ENCODE measurements at regions not wholly inside any gene's neighbourhood (a gene's known extent, or its start where the extent isn't known, plus 50 kb on each side); places are given as distances from the start of the nearest gene placed in this dataset.

- POLR2A ChIA-PET (ENCODE audit: low non-redundant PET): no interaction called here
Measured at GRCh38 chr13:91036886-91037285, 310.6 kb upstream of the MIR17HG start.

DNA sequence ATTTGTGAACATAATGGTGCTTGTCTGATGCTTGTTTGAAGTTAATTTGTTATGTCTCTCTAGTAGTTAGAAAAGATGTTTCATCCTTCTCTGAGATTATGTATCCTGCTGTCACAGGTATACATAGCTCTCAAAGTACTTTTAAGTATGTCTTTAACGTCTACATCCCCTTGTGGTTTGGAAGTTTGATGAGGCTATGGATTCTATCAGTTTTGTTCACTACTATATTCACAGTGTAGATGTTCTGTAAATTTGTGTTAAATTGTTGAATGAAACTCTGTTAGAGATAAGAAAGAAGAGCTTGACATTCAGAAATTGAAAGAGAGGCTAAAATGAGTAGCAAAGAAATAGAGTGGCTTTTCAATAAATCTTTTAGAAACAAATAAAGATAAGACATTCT lies 304.6 kb upstream of the MIR17HG start:
- no peak for TF ChIP-seq CTCF (conservative IDR thresholded peaks at IDR 0.05; ENCODE audit: low read depth, low read length)
- no peak for TF ChIP-seq EZH2 (IDR thresholded peaks at IDR 0.05; ENCODE audit: borderline replicate concordance, low read depth, low read length, poor library complexity, severe bottlenecking)
- no peak for DNase-seq (ENCODE audit: low spot score)
- no peaks in the 10 kb centered on the region for H3K27me3 ChIP-seq (replicated peaks; ENCODE audit: insufficient read depth, low read depth, low read length, poor library complexity)
- no TSS peak for BruUV-seq (replicated peaks)
- ChIA-PET CTCF (no interaction called here), POLR2A (ENCODE audit: low non-redundant PET) (no interaction called here)
- no peaks in the 10 kb centered on the region for H3K36me3 ChIP-seq (ENCODE audit: insufficient read depth, low read length, poor library complexity, severe bottlenecking)
- H3K9me3 ChIP-seq (ENCODE audit: low read depth, low read length, poor library complexity, severe bottlenecking): no peaks in the 10 kb centered on the region
- H3K4me3 ChIP-seq (ENCODE audit: low read depth, low read length, poor library complexity, severe bottlenecking): no peak overlapping the region
- intact Hi-C loops (cut with micrococcal nuclease; ENCODE audit: unreplicated experiment): no loop called here
- H3K27ac ChIP-seq (ENCODE audit: low read depth, low read length, poor library complexity, severe bottlenecking): no peak overlapping the region
- H3K4me1 ChIP-seq (ENCODE audit: insufficient read depth, low read length, poor library complexity, severe bottlenecking): no peaks in the 10 kb centered on the region

More at GRCh38 chr13:91036886-91037285, 310.6 kb upstream of the MIR17HG start:
- TF ChIP-seq CTCF (conservative IDR thresholded peaks at IDR 0.05; ENCODE audit: low read depth, low read length): no peak
- no peak for TF ChIP-seq EZH2 (IDR thresholded peaks at IDR 0.05; ENCODE audit: borderline replicate concordance, low read depth, low read length, poor library complexity, severe bottlenecking)
- Histone ChIP-seq H3K4me1 (ENCODE audit: insufficient read depth, low read length, poor library complexity, severe bottlenecking) (no peaks in the 10 kb centered on the region), H3K9me3 (ENCODE audit: low read depth, low read length, poor library complexity, severe bottlenecking) (no peaks in the 10 kb centered on the region), H3K27ac (ENCODE audit: low read depth, low read length, poor library complexity, severe bottlenecking) (no peak overlapping the region), H3K36me3 (ENCODE audit: insufficient read depth, low read length, poor library complexity, severe bottlenecking) (no peaks in the 10 kb centered on the region), H3K4me3 (ENCODE audit: low read depth, low read length, poor library complexity, severe bottlenecking) (no peak overlapping the region), H3K27me3 (replicated peaks; ENCODE audit: insufficient read depth, low read depth, low read length, poor library complexity) (no peaks in the 10 kb centered on the region)
- DNase-seq (ENCODE audit: low spot score): no peak
- no TSS peak for BruUV-seq (replicated peaks)
- CTCF ChIA-PET: no interaction called here
- intact Hi-C loops (cut with micrococcal nuclease; ENCODE audit: unreplicated experiment): no loop called here

DNA sequence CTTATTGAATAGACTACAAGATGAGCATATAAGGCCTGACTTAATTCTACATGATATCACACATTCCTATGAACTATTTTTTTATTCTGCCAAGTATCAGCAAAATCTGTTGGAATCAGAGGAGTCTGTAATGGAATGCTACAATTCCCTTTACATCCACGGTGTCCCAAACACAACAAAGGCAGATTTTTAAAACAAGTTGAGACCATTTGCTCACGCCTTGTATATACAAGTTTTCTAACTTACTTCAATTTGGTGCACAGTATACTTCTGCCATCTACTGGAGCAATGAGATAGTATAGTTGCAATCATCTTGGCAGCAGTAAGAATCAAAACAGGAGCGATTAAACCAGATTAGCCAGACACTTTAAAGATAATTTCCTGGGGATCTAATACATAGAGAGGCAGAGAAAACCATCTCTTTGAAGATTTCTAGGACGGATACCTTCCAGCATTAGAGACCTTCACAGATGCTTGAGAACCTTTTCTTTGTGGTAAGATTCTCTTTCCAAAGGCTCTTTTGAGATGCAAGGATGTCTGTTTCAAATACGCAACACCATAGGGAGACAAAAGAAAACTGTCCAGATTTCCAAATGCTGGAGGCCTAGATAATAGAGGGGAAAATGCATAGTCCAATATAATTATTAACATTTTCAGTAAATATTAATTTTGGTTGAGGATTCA lies 302.0 kb upstream of the MIR17HG start:
- ChIA-PET CTCF (no interaction called here), POLR2A (ENCODE audit: low non-redundant PET) (no interaction called here)
- no TSS peak for BruUV-seq (replicated peaks)
- H3K4me1 ChIP-seq (ENCODE audit: insufficient read depth, low read length, poor library complexity, severe bottlenecking): no peaks in the 10 kb centered on the region
- intact Hi-C loops (cut with micrococcal nuclease; ENCODE audit: unreplicated experiment): no loop called here
- DNase-seq (ENCODE audit: low spot score): peak; percentile 29
- H3K27ac ChIP-seq (ENCODE audit: low read depth, low read length, poor library complexity, severe bottlenecking): no peak overlapping the region
- TF ChIP-seq CTCF (conservative IDR thresholded peaks at IDR 0.05; ENCODE audit: low read depth, low read length) (peak; percentile 55), EZH2 (IDR thresholded peaks at IDR 0.05; ENCODE audit: borderline replicate concordance, low read depth, low read length, poor library complexity, severe bottlenecking) (no peak)
- H3K36me3 ChIP-seq (ENCODE audit: insufficient read depth, low read length, poor library complexity, severe bottlenecking): no peaks in the 10 kb centered on the region
- H3K9me3 ChIP-seq (ENCODE audit: low read depth, low read length, poor library complexity, severe bottlenecking): no peaks in the 10 kb centered on the region
- no peaks in the 10 kb centered on the region for H3K27me3 ChIP-seq (replicated peaks; ENCODE audit: insufficient read depth, low read depth, low read length, poor library complexity)
- no peak overlapping the region for H3K4me3 ChIP-seq (ENCODE audit: low read depth, low read length, poor library complexity, severe bottlenecking)

Data from A673 (cell line).